ENCODE measurements at regions not wholly inside any gene's neighbourhood (a gene's known extent, or its start where the extent isn't known, plus 50 kb on each side); places are given as distances from the start of the nearest gene placed in this dataset.
"Not testable (repeated sequence)": the region's sequence is repeated elsewhere in the genome, so short reads cannot be mapped to it uniquely, and the experiment has no call there.

DNA sequence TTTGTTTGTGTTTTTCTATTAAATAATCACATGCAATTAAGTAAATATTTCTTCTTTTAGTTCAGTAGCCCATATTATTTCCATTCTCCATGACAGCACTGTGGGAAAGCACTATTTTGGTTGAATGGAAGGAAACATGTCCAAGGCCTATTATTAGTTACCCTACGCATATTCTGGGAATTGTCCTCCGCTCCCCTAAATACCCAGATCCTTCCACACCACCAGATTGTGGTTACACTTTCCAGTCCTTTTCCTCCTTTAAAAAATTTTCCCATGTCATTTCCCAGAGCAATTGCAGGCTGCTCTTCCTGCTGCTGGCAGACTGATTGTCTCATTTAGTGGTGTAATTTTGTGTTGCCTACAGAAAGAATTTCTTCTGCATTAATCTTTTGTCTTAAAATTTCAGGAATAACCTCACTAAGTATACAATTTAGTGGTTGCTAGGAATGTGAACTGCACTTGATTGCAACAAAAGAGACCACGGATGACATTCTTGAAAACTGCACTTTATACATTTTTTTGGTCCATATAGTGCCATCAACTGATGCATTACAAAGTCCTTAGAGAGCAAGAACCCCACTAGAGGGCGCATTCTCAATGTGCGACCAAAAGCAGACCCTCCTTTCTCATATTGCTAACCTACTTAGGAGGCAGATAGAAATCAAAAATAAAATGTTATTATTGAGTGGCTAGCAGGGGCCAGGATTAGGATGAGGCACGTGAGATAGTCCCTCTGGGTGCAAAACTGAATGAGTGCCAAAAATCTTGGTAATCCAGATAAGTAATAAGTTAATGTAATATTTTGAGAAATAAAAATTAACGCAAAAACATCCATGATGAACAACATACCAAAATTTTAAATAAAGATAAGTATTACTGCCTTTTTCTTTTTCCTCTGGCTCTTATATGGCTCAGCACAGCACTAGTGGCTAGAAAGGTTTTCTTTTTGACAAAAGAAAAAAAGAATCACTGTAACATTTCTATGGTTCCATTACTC lies 98.8 kb upstream of the IQCM start:
- TF ChIP-seq, protein P1, sequence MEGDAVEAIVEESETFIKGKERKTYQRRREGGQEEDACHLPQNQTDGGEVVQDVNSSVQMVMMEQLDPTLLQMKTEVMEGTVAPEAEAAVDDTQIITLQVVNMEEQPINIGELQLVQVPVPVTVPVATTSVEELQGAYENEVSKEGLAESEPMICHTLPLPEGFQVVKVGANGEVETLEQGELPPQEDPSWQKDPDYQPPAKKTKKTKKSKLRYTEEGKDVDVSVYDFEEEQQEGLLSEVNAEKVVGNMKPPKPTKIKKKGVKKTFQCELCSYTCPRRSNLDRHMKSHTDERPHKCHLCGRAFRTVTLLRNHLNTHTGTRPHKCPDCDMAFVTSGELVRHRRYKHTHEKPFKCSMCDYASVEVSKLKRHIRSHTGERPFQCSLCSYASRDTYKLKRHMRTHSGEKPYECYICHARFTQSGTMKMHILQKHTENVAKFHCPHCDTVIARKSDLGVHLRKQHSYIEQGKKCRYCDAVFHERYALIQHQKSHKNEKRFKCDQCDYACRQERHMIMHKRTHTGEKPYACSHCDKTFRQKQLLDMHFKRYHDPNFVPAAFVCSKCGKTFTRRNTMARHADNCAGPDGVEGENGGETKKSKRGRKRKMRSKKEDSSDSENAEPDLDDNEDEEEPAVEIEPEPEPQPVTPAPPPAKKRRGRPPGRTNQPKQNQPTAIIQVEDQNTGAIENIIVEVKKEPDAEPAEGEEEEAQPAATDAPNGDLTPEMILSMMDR (IDR thresholded peaks at IDR 0.05; ENCODE audit: low read depth, low read length), result peak; percentile 89
- in situ Hi-C loops (cut with HindIII; ENCODE audit: low sequenced_read_pairs), result no loop called here
- H3K4me3 ChIP-seq (ENCODE audit: low read depth, low read length), result no peak overlapping the region
- DNase-seq (ENCODE audit: low read depth, low spot score), result peak; percentile 63

DNA sequence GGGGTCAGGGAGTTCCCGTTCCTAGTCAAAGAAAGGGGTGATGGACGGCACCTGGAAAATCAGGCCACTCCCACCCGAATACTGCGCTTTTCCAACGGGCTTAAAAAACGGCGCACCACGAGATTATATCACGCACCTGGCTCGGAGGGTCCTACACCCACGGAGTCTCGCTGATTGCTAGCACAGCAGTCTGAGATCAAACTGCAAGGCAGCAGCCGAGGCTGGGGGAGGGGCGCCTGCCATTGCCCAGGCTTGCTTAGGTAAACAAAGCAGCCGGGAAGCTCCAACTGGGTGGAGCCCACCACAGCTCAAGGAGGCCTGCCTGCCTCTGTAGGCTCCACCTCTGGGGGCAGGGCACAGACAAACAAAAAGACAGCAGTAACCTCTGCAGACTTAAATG lies 100.1 kb upstream of the IQCM start:
- H3K4me3 ChIP-seq (ENCODE audit: low read depth, low read length); in situ Hi-C loops (cut with HindIII; ENCODE audit: low sequenced_read_pairs): not testable (repeated sequence)

DNA sequence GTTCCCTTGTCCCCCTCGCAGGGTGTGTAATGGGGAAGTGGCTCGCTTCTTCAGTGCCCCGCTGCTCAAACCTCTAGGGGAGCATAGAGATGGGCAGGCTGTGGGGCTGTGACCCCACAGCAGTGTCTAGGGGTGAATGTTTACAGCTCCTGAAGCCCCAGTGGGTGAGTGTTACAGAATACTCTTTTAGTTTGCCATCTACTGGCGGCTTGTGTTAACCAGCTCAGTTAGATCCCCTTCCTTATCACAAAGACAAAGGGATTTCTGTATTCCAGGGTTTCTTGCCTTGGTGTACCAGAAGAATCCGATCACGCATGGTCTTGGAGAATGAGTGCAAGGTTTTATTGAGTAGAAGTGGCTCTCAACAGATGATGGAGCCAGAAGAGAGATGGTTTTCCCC lies 108.1 kb upstream of the IQCM start:
- in situ Hi-C loops (cut with HindIII; ENCODE audit: low sequenced_read_pairs), result no loop called here
- TF ChIP-seq, protein P1 (IDR thresholded peaks at IDR 0.05; ENCODE audit: low read depth, low read length), result no peak
- DNase-seq (ENCODE audit: low read depth, low spot score), result no peak
- no peak overlapping the region for H3K4me3 ChIP-seq (ENCODE audit: low read depth, low read length)

More for the DNA sequence above, 100.1 kb upstream of the IQCM start:
- not testable (repeated sequence) for DNase-seq (ENCODE audit: low read depth, low spot score)

- no peak overlapping the region for H3K4me3 ChIP-seq (ENCODE audit: low read depth, low read length)
- in situ Hi-C loops (cut with HindIII; ENCODE audit: low sequenced_read_pairs), result no loop called here
- TF ChIP-seq, protein P1 (IDR thresholded peaks at IDR 0.05; ENCODE audit: low read depth, low read length), result no peak
- no peak for DNase-seq (ENCODE audit: low read depth, low spot score)
Observed at GRCh38 chr4:149927514-149927913, 111.9 kb upstream of the IQCM start.

GRCh38 chr4:149928507-149928906 lies 112.9 kb upstream of the IQCM start:
- no peak for DNase-seq (ENCODE audit: low read depth, low spot score)
- TF ChIP-seq, protein P1 (IDR thresholded peaks at IDR 0.05; ENCODE audit: low read depth, low read length), result no peak
- no peak overlapping the region for H3K4me3 ChIP-seq (ENCODE audit: low read depth, low read length)
- in situ Hi-C loops (cut with HindIII; ENCODE audit: low sequenced_read_pairs), result no loop called here

GRCh38 chr4:149931431-149931830 lies 115.8 kb upstream of the IQCM start:
- no peak for DNase-seq (ENCODE audit: low read depth, low spot score)
- no peak overlapping the region for H3K4me3 ChIP-seq (ENCODE audit: low read depth, low read length)
- TF ChIP-seq, protein P1 (IDR thresholded peaks at IDR 0.05; ENCODE audit: low read depth, low read length), result no peak
- in situ Hi-C loops (cut with HindIII; ENCODE audit: low sequenced_read_pairs), result no loop called here

GRCh38 chr4:149932188-149932587 lies 116.5 kb upstream of the IQCM start:
- TF ChIP-seq, protein P1 (IDR thresholded peaks at IDR 0.05; ENCODE audit: low read depth, low read length), result no peak
- no peak overlapping the region for H3K4me3 ChIP-seq (ENCODE audit: low read depth, low read length)
- in situ Hi-C loops (cut with HindIII; ENCODE audit: low sequenced_read_pairs), result no loop called here
- DNase-seq (ENCODE audit: low read depth, low spot score), result no peak

All from astrocyte of the spinal cord (primary cell).